HG02571 (cell line): ENCODE measurements at regions not wholly inside any gene's neighbourhood (a gene's known extent, or its start where the extent isn't known, plus 50 kb on each side); places are given as distances from the start of the nearest gene placed in this dataset.

Experiments used
- ATAC-seq: cut with Tn5 transposase; IDR thresholded peaks from one replicate; pipeline ENCODE4 v1.9.1; 2021; ENCODE audit warnings: mild to moderate bottlenecking, moderate library complexity; ENCODE audit not compliant: unreplicated experiment

- ATAC-seq = no peak
Observed at GRCh38 chr13:26967119-26968038, 204.2 kb downstream of the USP12 start.

GRCh38 chr13:26966701-26967080 lies 204.9 kb downstream of the USP12 start:
- ATAC-seq = no peak

- no peak for ATAC-seq
Observed at GRCh38 chr13:26965952-26966700, 205.5 kb downstream of the USP12 start.

GRCh38 chr13:26964278-26965250 lies 204.0 kb upstream of the GPR12 start:
- no peak for ATAC-seq

GRCh38 chr13:26962671-26963070 lies 202.1 kb upstream of the GPR12 start:
- ATAC-seq = no peak

GRCh38 chr13:26961890-26962615 lies 201.5 kb upstream of the GPR12 start:
- ATAC-seq = no peak

GRCh38 chr13:26957182-26957581 lies 196.6 kb upstream of the GPR12 start:
- no peak for ATAC-seq

- ATAC-seq = no peak
Observed at GRCh38 chr13:26956522-26957142, 196.0 kb upstream of the GPR12 start.

- no peak for ATAC-seq
Observed at GRCh38 chr13:26954976-26955375, 194.4 kb upstream of the GPR12 start.

- ATAC-seq = no peak
Observed at GRCh38 chr13:26953291-26953690, 192.7 kb upstream of the GPR12 start.

GRCh38 chr13:26952551-26953143 lies 192.1 kb upstream of the GPR12 start:
- ATAC-seq = no peak

GRCh38 chr13:26951581-26952177 lies 191.1 kb upstream of the GPR12 start:
- ATAC-seq = no peak

- ATAC-seq = no peak
Observed at GRCh38 chr13:26950968-26951367, 190.4 kb upstream of the GPR12 start.

GRCh38 chr13:26950546-26950945 lies 190.0 kb upstream of the GPR12 start:
- no peak for ATAC-seq

- no peak for ATAC-seq
Observed at GRCh38 chr13:26949701-26950502, 189.3 kb upstream of the GPR12 start.

GRCh38 chr13:26948353-26948752 lies 187.8 kb upstream of the GPR12 start:
- ATAC-seq = no peak

- ATAC-seq = no peak
Observed at GRCh38 chr13:26946684-26947343, 186.2 kb upstream of the GPR12 start.

- no peak for ATAC-seq
Observed at GRCh38 chr13:26943748-26944147, 183.2 kb upstream of the GPR12 start.
